Colonic mucosa (tissue), 4 donors: ENCODE measurements at regions not wholly inside any gene's neighbourhood (a gene's known extent, or its start where the extent isn't known, plus 50 kb on each side); places are given as distances from the start of the nearest gene placed in this dataset.

Source experiments
- DNase-seq: peaks from one replicate; pipeline ENCODE4 v3.0.0-alpha.2; 2020
- H3K27ac ChIP-seq: fragments of 200-600 bp; one replicate; pipeline ENCODE4 v1.8.0; 2021
- H3K27me3 ChIP-seq: fragments of 200-600 bp; one replicate; pipeline ENCODE4 v1.8.0; 2021
- H3K36me3 ChIP-seq: fragments of 200-600 bp; one replicate; pipeline ENCODE4 v1.8.0; 2021
- H3K4me1 ChIP-seq: fragments of 200-600 bp; one replicate; pipeline ENCODE4 v1.8.0; 2021; ENCODE audit warnings: mild to moderate bottlenecking
- H3K4me3 ChIP-seq: fragments of 200-600 bp; one replicate; pipeline ENCODE4 v1.8.0; 2021
- H3K9ac ChIP-seq, 2 donors: one replicate each; pipeline ENCODE4 v1.7.0; 2013; ENCODE audit warnings: control low read depth in 2 of 2, low read depth in 2 of 2, low read length in 2 of 2
- H3K9me3 ChIP-seq: fragments of 200-600 bp; one replicate; pipeline ENCODE4 v1.8.0; 2021
- CTCF ChIP-seq: fragments of 200-600 bp; IDR thresholded peaks from one replicate; pipeline ENCODE4 v1.8.0; 2022; ENCODE audit warnings: antibody characterized with exemption, mild to moderate bottlenecking
- intact Hi-C: fragments of 100-400 bp; cut with DNase I; formaldehyde crosslinking; loops from one replicate; pipeline ENCODE4 v1.14.1; 2022
- donor health status: healthy.
- donor health status: DM: no; HTN: no; CAD: no.
- donor health status: DM: no; HTN: no; CAD: no.

DNA sequence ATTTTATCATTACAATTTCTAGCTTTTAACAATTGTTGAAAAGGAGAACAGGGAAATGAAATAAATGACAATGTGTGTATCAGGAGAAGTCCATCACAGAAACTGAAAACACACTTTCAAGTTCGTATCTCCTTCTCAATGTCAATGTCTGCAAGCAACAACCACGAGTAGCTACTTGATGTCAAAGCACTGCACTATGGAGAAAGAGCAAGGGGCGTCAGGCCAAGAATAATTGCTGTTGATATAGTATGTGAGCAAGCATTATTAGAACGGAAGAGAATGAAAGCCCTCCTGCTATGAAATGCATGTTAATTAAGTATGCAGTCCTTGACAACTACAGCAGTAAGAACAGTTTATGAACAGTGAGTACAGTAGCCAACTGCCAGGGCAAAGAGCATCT is 1250.1 kb downstream of the ZPLD1 start:
- no peak for DNase-seq

DNA sequence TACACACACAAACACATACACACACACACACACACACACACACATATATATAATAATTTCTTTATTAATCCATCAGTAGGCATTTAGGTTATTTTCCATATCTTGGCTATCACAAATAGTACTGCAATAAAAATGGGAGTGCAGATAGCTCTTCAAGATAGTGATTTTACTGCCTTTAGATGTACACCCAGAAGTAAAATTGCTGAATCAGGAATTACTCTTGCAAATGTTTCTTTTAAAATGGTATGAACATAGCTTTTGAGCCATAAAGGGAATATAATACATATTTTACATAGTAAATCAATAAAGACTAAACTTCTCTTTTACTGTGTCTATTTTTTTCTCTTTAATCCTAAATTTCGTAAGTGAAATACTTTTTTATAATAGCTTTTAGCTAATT is 1251.1 kb downstream of the ZPLD1 start:
- H3K9me3 ChIP-seq: no peaks in the 10 kb centered on the region
- no peaks in the 10 kb centered on the region for H3K27me3 ChIP-seq
- no peak overlapping the region for H3K9ac ChIP-seq
- H3K27ac ChIP-seq: no peak overlapping the region
- no peaks in the 10 kb centered on the region for H3K36me3 ChIP-seq
- H3K4me1 ChIP-seq: no peaks in the 10 kb centered on the region
- no peak for DNase-seq
- no peak overlapping the region for H3K4me3 ChIP-seq
- TF ChIP-seq CTCF: no peak
- intact Hi-C loops: no loop called here

More for the DNA sequence above, 1250.1 kb downstream of the ZPLD1 start:
- Histone ChIP-seq H3K4me3 (no peak overlapping the region), H3K27me3 (no peaks in the 10 kb centered on the region), H3K27ac (no peak overlapping the region), H3K4me1 (no peaks in the 10 kb centered on the region), H3K9me3 (no peaks in the 10 kb centered on the region), H3K36me3 (no peaks in the 10 kb centered on the region), H3K9ac (no peak overlapping the region)
- TF ChIP-seq CTCF: no peak
- intact Hi-C loops: no loop called here

GRCh38 chr3:103690536-103690935 is 1255.7 kb downstream of the ZPLD1 start:
- no peak for DNase-seq
- intact Hi-C loops: no loop called here
- H3K9ac ChIP-seq: no peak overlapping the region
- no peaks in the 10 kb centered on the region for H3K36me3 ChIP-seq
- no peak overlapping the region for H3K4me3 ChIP-seq
- no peak overlapping the region for H3K27ac ChIP-seq
- no peak for TF ChIP-seq CTCF
- no peaks in the 10 kb centered on the region for H3K9me3 ChIP-seq
- no peaks in the 10 kb centered on the region for H3K4me1 ChIP-seq
- no peaks in the 10 kb centered on the region for H3K27me3 ChIP-seq

DNA sequence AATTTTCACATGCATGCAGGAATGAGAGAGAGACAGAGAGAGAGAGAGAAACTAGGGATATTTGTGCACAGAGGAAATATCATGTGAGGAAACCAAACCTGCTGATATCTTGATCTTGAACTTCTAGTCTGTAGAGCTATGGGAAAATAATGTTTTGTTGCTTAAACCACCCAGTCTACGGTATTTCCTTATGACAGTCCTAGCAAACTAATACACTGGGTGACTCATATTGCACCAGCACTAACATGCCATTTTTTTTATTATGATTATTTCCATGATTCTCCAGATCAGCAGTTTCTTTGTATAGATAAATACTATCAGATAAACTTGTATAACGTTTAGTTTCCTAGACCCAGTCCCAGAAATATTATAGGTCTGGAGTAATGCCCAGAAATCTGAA is 1259.0 kb downstream of the ZPLD1 start:
- intact Hi-C loops: no loop called here
- TF ChIP-seq CTCF: no peak
- H3K4me3 ChIP-seq: no peak overlapping the region
- DNase-seq: no peak
- no peaks in the 10 kb centered on the region for H3K36me3 ChIP-seq
- H3K27ac ChIP-seq: no peak overlapping the region
- H3K27me3 ChIP-seq: no peaks in the 10 kb centered on the region
- no peaks in the 10 kb centered on the region for H3K4me1 ChIP-seq
- H3K9me3 ChIP-seq: no peaks in the 10 kb centered on the region
- no peak overlapping the region for H3K9ac ChIP-seq

DNA sequence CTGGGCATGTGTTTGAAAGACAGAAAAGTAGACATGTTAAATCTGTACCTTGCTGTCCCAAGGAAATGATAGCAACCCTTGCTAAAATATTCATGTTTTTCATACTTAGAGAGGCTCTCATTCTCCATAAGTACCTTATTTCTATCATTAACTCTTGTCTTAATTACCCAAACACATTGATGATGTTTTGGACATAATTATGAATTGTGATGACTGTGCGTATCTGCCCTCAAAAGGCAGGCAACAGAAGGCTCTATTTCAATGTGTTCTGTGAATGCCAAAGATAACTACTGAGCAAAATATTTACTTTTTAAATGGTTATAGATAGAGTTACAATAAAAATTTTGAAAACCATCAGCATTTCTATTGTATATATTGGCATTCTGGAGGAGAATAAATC is 1263.8 kb downstream of the ZPLD1 start:
- Histone ChIP-seq H3K36me3 (no peaks in the 10 kb centered on the region), H3K27me3 (no peaks in the 10 kb centered on the region), H3K27ac (no peak overlapping the region), H3K9ac (no peak overlapping the region), H3K4me3 (no peak overlapping the region), H3K9me3 (no peaks in the 10 kb centered on the region), H3K4me1 (no peaks in the 10 kb centered on the region)
- TF ChIP-seq CTCF: no peak
- intact Hi-C loops: no loop called here
- no peak for DNase-seq

DNA sequence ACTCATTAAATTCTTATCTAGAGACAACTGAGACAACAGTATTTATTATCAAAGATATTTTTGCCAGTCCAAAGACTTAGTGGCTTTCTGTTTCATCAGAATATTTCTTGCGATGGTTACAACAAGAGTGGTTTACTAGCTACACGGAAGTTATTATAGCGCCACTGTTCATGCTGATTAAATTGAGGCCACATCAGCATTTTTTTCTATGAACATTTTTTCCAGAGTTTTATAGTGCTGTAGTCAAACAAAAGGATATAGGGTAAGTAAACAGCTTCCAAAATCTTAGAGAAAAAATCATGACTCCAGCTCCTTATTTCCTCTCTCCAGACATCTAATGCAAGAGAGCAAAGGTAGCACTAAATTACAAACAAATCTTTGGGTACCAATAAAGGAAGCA is 1264.4 kb downstream of the ZPLD1 start:
- intact Hi-C loops: no loop called here
- DNase-seq: no peak
- Histone ChIP-seq H3K9ac (no peak overlapping the region), H3K27me3 (no peaks in the 10 kb centered on the region), H3K4me3 (no peak overlapping the region), H3K27ac (no peak overlapping the region), H3K4me1 (no peaks in the 10 kb centered on the region), H3K36me3 (no peaks in the 10 kb centered on the region), H3K9me3 (no peaks in the 10 kb centered on the region)
- no peak for TF ChIP-seq CTCF
